AG08395 (cell line): ENCODE measurements at regions not wholly inside any gene's neighbourhood (a gene's known extent, or its start where the extent isn't known, plus 50 kb on each side); places are given as distances from the start of the nearest gene placed in this dataset.
"Not testable (repeated sequence)": the region's sequence is repeated elsewhere in the genome, so short reads cannot be mapped to it uniquely, and the experiment has no call there.

ENCODE experiments used
- DNase-seq: peaks from one replicate; pipeline ENCODE4 v3.0.0; 2012; ENCODE audit warnings: mixed read lengths, low spot score

DNA sequence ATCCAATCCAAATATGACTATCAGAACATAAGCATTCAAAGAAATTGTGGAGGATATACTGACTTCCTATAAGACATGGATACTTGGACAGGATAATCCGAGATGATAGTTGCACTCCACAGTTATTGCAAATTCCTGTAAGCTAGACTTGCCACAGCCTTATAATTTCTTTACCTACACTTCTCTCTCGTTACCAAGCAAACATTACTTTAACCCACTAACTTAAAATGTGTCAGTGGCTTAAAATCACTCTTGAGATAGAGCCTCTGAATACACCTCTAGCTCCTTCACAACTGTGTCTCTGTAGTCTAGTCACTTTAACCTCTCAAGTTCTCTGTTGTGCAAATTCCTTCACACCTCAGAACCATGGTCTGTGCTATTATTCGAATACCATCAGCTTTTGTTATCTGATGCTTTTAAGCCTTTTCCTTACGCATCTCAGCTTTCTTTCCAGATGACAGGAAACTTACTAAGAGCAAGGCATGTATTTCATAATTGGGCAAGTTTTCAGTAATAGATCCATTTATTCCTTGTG, 474.9 kb upstream of the MIR17HG start:
- DNase-seq, result no peak

DNA sequence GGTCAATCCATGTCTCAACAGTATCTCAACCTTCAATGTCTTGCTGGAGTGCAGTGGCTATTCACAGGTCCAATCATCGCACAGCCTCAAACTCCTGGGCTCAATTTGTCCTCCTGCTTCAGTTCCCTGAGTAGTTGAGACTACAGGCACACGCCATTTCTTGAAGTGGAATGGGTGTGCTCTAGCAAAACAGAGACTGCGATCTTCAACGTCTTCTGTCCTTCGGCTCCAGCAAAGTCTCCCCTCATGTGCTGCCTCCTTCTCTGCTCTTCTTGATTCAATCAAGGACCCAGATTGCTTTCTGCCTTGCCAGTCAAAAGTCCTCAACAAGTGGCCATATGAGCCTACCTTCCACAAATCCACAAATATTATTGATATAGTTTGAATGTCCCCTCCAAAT, 466.7 kb upstream of the MIR17HG start:
- no peak for DNase-seq

DNA sequence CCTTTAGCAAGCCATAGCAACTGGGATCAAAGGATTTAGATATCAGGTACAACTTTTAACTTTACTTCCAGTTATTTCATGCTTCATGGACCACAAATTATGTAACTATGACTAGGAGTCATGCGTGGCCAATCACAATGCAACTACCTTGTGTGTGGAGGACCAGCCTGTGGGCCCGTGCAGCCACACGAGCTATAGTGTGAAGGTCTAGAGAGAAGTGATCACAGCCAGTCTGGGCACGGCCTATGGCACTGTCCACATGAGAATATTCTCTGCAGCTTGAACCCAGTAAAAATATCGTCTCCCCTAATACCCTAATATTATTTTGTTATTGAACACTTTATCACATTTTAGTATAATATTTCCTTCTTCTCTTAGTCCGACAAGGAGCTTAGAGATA, 464.9 kb upstream of the MIR17HG start:
- DNase-seq, result no peak

DNA sequence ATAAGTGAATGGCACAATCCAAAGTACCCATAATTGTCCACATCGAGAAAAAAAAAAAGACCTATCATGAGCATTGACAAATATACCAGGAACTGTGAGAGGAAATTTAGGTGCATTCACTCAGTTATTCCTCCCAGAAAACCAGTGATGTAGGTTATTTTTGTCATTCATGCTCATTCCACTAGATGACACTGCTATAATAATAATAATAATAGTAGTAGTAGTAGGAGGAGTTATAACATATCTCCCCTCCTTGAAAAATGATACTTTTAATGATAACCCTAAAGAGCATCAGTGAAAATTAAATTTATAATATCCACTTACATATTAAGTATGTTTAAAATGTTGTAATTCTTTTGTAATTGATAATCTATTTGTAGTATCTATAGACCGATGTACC, 463.9 kb upstream of the MIR17HG start:
- DNase-seq, result no peak

DNA sequence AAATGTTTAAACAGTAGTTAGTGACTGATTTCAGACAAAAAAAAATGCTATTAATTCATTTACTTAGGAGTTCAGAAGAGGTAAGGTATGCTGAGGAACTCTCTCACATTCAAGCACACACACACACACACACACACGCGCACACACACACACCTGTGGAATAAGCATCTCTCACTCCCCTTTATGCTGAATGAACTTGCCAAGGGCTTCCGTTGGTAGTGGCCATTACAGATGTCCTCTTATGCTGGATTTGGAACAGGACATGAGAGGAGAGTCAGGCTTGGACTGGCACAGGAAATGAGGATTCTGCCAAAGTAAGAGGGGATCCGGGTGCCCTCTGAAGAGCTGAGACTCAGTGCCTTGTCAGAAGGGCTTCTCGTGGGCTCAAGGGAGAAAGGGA, 463.4 kb upstream of the MIR17HG start:
- DNase-seq, result no peak

DNA sequence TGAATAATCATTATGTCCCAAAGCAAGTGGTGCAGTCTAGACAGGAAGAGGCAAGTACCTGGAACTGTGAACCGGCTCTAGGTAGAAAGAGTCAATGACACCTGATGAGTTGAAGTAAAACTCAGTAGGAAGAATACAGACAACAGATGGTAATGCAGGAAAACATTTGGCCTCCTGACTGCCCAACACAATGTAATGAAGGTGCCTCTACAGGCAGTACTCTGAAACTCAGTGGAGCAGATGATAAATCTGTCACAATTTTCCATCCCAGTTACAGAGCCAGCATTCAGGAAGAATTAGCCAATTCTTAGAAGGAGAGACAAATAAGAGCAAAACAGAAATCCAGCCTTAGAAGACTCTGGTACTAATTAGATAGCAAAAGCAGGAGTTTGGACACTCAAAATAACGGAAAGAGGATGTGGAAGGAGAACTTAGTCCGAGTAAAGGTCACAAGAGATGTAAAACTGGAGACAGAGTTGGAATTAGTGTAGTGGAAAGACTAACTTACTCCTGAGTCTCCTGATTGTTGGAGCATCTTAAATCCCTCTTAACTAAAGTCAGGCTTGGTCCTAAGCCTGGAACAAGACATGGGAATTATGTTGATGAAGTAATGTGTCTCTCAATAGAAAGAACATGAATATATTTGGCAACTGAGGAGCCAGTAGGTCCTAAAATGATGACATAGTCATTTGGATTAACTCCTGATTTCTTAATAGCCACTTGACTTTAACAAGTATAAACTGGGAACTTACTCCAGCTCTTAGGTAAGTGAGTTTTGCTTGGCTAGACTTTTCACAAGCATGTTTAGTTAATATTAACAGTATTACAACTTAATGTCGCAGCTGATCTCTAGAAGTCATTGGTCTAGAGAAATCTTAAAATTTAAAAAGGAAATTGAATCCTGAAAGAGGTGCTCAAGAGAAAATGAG, 457.3 kb upstream of the MIR17HG start:
- no peak for DNase-seq

DNA sequence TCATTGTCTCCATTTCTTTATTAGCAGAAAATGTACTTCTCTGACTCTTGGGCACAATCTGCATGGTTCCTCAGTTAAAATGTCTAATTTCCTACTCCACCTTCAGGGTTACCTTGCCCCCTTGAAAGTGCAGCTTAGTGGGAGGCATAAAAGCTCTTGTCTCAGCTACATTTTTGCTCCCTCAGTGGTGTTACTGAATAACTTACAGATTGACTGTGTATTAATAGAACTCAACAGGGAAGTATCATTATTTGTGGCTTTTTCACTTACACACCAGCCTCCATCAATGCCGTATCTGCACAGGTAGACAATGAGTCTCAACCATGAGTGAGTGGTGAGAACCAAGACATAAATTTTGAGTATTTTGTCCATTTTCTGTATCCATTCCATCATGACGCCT, 456.2 kb upstream of the MIR17HG start:
- DNase-seq, result no peak

DNA sequence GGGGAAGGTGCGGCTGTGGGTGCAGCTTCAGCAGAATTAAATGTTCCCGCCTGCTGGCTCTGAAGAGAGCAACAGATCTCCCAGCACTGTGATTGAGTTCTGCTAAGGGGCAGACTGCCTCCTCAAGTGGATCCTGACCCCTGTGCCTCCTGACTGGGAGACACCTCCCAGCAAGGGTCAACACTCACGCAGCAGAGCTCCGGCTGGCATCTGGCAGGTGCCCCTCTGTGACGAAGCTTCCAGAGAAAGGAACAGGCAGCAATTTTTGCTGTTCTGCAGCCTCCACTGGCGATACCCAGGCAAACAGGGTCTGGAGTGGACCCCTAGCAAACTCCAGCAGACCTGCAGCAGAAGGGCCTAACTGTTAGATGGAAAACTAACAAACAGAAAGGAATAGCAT, 454.3 kb upstream of the MIR17HG start:
- DNase-seq, result not testable (repeated sequence)

DNA sequence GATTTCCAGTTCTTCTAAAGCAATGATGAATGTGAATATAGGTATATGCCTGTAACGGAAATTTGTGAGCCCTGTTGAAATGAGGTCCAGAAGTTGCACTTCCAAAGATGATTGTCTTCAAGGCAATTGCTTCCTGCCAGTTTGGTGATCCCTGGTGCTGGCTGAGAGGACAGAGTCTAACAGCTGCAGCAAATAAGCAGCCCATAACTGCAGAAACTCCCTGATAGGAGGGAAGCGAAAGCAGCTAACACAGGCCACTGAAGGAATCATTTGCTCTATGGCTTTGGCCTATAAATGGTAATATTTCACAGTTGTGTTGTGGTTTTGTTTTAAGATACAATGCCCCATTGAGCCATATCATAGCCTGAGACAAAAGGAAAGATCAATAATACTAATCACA, 451.5 kb upstream of the MIR17HG start:
- DNase-seq, result no peak

DNA sequence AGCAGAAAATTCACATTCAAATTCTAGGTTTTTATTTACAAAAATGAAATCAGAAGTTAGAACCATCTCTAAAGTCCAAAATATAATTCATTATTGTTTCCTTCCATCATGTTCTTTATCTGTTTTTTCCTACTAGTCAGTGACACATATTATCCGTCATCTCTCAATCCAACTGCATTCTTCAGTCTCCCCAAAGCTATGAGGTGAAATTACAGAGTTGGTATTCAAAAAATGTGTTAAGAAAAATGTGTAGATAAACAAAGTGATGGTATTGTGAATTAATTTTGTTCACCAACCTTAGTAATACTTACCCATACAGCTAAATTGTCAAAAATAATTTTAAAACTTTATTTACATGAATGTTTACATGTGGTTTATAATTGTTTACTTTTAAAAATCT, 448.7 kb upstream of the MIR17HG start:
- DNase-seq, result no peak

DNA sequence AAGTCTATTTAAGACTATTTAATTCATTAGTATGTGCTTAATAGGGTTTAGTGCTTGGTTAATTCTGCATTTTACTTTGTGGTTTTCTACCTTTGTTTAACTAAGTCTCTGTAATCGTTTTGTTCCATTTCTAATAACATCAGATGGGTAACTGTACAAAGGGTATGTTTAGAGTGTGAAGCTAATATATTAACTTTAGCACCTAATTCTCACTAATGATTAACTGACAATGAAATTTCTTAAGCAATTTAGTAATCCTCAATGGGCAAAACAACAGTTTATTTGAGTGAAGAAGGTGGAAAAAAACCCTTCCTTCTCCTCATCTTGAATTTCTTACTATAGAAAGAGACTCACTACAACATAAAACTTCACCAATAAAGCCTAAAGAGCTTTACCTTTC, 448.1 kb upstream of the MIR17HG start:
- no peak for DNase-seq

DNA sequence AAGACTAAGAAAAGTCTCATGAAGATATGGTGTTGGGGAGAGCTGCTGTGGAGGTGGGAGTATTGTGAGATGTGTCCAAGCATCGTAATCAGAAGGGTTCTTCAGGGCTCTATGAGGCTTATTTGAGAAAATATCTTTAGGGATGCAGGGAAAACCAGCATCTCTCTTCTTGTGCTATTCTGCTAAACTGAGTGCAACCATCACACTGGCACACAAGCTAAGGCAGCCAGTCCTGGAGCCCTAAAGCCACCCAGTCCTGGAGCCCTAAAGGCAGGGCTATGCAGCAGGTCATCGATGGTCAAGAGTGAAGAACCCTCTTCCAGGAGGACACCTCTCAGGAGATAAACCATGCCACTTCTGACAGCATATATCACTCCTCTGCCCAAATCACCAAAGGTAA, 445.2 kb upstream of the MIR17HG start:
- no peak for DNase-seq

DNA sequence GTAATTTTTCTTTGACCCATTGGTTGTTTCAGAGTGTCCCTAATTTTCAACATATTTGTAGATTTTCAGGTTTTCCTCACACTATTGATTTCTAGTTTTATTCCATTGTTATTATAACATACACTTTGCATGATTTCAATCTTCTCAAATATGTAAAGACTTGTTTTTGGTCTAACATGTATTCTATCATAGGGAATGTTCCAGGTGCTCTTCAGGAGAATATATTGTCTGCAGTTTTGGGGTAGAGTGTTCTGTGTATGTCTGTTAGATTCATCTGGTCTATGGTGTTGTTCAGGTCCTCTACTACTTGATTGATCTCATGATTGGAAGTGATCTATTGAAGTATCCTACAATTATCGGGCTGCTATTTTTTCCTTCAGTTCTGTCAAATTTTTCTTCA, 440.9 kb upstream of the MIR17HG start:
- no peak for DNase-seq

DNA sequence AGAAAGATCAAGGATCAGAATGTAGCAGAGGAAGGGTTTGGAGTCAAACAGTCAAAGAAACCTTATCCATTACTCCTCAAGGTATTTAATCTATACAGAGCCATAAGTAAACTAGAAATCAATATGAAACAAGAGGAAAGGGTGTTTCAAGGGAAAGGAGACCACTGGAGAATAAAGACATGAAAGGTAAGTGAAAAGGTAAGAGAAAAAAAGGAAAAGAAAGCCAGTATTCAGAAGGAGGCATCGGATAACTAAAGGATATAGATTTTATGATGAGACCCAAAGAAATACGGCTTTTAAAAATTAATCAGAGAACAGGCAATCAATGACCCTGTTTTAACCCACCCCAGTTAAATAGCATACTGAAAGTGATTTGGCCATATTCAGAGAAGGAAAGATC, 438.7 kb upstream of the MIR17HG start:
- DNase-seq, result no peak

DNA sequence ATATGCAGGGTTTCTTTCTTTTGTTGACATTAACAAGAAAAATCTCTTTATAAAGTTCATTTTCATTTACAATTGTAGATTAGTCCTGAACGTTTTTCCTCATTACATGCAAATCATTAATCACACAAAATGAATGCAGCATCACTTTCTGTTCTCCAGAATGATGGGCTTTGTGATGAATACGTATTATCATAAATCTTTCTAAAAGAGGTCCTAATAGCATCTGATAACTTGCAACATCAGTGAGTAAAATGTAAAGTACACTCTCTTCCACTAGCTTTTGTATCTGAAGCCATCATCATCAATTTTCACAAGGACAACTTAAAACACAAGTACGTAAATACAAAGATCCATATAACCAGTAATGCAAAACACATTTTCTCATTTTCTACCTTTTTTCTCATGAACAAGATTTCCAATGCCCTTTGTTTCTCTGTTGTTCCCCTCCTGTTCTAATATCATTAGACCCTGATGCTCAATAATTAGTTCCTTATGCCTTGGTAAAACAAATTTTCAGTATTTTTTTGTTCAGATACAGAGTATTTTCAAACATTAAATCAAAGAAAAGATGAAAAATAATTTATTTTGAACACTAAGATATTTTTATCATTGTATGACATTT, 437.4 kb upstream of the MIR17HG start:
- no peak for DNase-seq

DNA sequence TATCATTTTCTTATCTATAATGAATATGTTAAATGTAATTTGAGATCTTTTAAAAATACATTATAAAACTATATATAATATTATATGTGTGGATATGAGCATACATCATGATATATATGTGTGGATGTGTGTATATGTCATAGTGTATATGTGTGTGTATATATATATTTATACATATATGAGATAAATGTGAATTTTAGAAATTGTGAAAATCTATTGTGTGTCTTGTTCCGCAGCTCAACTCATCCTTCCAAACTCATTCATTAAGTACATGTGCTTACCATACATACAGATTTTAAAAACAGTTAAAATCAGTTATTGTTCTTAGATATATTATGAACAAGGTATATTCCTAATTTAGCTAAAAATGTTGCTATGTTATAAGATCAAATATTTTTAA, 435.2 kb upstream of the MIR17HG start:
- no peak for DNase-seq

DNA sequence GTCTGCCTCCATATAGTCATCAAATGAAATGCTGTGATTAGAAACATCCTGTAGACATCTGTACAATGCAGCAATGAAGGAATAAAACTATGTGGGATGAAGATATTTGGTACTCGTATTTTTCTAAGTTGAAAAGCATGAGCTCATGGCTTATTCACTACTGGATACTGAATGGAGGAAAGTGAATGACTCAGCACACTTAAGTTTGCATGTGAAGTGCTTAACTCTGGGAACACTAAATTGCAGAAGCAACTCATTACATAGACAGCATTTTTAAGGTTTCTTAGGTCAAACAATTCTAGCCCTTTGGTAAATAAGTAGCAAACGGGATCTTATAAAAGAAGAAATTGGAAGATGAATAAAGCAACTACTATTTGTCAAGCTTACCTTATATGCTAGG, 429.0 kb upstream of the MIR17HG start:
- no peak for DNase-seq

DNA sequence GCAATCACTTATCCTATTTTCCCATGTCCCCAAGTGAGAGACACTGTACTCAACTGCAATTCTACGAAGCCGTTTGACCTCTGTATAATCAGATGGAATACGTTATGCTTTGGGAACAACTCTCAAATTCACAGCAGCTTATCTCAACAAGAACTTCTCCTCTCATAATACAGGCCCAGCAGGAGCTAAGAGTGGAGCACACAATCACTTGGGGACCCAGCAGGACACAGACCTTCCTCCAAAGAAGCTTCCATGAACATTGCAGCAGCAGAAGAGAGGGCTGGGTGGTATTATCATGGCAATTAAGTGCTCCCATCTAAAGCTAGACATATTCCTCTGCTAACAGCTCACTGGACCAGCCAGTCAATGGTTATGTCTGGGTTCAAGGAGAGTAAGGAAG, 428.3 kb upstream of the MIR17HG start:
- no peak for DNase-seq

DNA sequence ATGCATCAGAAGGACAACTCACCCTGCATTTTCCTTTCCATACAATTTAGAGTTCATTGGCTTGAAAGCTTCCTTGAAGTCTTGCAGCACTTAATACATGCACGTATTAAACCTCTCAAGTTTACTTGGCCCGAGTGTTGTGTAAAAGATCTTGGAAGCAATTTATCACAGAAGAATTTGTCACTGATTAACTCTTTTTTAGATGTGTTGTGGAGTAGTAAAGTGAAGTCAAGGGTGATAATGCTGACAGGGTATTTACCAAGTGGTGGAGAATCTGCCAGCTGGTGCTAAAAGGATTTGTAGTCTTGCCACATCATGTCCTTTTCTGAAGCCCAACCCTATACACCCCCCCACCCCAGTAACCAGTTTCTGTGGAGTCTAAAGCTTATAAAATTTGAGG, 421.0 kb upstream of the MIR17HG start:
- DNase-seq, result no peak

DNA sequence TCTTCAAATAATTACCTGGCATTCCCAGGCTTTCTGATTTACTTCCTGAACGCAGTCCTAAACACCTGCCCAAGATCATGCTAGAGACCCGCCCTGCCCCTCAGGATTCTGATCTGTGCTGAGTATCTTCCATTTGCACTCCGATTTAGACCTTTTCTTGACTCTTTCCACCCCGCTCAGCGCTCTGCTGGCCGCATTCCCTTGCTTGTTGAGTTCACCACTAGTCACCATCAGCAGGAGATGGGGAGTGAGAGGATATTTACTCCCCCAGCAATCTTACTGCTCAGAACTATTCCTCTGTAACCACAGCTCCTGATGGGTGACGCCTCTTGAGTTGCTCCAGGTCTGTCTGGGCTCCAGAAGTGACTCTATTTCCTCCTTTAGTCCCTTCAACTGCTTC, 419.4 kb upstream of the MIR17HG start:
- no peak for DNase-seq

DNA sequence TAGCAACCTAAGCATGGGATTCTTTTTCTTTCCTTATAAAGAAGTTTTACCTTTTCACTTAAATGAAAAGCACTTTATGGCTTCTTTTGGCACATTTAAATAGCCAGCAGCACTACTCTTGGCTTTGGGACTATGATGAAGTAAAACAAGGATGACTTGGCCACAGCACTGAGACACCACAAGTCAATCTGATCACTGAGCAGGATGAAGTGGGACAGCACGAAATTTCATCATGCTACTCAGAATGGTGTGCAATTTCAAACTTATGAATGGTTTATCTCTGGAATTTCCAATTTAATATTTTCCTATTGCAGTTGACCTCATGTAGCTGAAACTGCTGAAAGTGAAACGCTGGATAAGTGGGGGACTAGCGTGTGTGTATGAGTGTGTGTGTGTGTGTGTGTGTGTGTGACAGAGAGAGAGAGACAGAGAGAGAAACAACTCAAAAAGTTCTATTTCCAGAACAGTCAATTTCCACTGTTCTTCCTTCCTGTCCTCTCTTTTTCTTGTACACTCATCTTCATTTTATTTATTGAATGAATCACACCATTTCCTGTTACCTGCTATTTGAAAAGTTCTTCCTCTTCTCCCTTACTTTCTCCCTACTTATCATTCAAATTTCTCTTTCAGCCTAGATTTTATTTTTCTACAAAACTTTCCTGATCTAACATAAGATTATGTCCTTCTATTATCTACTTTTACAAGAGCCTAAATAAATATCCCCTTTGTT, 414.2 kb upstream of the MIR17HG start:
- no peak for DNase-seq

DNA sequence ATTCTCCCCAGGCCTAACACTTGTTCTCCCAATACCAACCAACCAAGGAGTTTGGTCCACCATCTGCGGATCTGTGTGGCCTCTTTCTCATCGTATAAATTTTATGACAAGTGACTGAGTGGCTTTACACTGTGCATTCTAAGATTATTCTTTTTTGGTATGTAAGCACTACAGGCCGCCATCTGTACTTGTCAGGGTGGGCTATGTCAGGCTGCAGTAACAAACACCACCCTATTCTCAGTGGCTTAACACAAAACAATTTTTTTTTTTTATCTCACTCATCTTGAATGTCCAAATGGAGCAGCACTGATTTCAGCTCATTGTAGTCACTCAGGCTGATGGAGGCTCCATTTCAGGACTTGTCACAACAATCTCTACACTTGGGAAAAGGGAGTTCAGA, 412.7 kb upstream of the MIR17HG start:
- no peak for DNase-seq

DNA sequence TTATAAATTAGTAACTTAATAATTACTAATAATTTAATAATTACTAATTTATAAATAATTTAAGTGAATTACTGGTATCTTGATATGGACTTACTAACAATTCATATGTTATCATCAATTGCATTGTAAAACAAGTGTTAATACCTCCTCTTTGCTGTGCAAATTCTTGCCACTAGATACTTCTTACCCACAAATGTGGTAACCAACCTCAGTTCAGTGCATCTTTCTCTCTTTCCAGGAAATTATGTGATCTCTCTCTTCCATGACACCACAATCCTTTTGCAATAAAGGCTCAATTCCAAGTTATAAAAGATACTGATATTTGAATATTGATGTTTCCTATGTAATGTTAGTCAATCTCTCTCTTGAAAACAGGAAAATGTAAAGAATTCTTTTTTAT, 408.6 kb upstream of the MIR17HG start:
- DNase-seq, result no peak
